Fibroblast of villous mesenchyme (primary cell): ENCODE measurements at regions not wholly inside any gene's neighbourhood (a gene's known extent, or its start where the extent isn't known, plus 50 kb on each side); places are given as distances from the start of the nearest gene placed in this dataset.

ENCODE experiments used
- DNase-seq: peaks from one replicate; pipeline ENCODE4 v3.0.0-alpha.2; 2010; ENCODE audit warnings: low read depth
- H3K4me3 ChIP-seq: 2 replicates; pipeline ENCODE4 v1.5.1; 2011; ENCODE audit warnings: low read depth, mild to moderate bottlenecking, low read length
- CTCF ChIP-seq: IDR thresholded peaks from 2 replicates; pipeline ENCODE4 v1.5.1; 2012; ENCODE audit warnings: low read depth, mild to moderate bottlenecking, low read length; ENCODE audit not compliant: insufficient read depth

GRCh38 chr12:88782351-88782750 is 202.1 kb upstream of the KITLG start:
- no peak for DNase-seq
- no peak for TF ChIP-seq CTCF

GRCh38 chr12:88781909-88782308 is 201.6 kb upstream of the KITLG start:
- no peak overlapping the region for H3K4me3 ChIP-seq
- no peak for DNase-seq
- TF ChIP-seq CTCF = no peak

More at GRCh38 chr12:88782351-88782750, 202.1 kb upstream of the KITLG start:
- no peak overlapping the region for H3K4me3 ChIP-seq

- no peak overlapping the region for H3K4me3 ChIP-seq
- no peak for DNase-seq
- TF ChIP-seq CTCF = no peak
These were observed 197.8 kb upstream of the KITLG start for GRCh38 chr12:88778064-88778463.

GRCh38 chr12:88775742-88776151 is 195.5 kb upstream of the KITLG start:
- no peak for DNase-seq
- no peak overlapping the region for H3K4me3 ChIP-seq
- TF ChIP-seq CTCF = no peak

GRCh38 chr12:88767699-88768098 is 187.4 kb upstream of the KITLG start:
- no peak overlapping the region for H3K4me3 ChIP-seq
- no peak for DNase-seq
- TF ChIP-seq CTCF = no peak

- TF ChIP-seq CTCF = no peak
- H3K4me3 ChIP-seq = no peak overlapping the region
- no peak for DNase-seq
These were observed 184.7 kb upstream of the KITLG start for GRCh38 chr12:88764781-88765480.
